Activated naive CD8-positive, alpha-beta T cell treated with anti-CD3 and anti-CD28 coated beads, Interleukin-2, amount 50 U/mL, for 16 hours (primary cell): ENCODE measurements at regions not wholly inside any gene's neighbourhood (a gene's known extent, or its start where the extent isn't known, plus 50 kb on each side); places are given as distances from the start of the nearest gene placed in this dataset.
"Not testable (repeated sequence)": the region's sequence is repeated elsewhere in the genome, so short reads cannot be mapped to it uniquely, and the experiment has no call there.

Experiments used
- DNase-seq: peaks from one replicate; pipeline ENCODE4 v3.0.0-alpha.2; 2020; ENCODE audit warnings: low read depth, low spot score

DNA sequence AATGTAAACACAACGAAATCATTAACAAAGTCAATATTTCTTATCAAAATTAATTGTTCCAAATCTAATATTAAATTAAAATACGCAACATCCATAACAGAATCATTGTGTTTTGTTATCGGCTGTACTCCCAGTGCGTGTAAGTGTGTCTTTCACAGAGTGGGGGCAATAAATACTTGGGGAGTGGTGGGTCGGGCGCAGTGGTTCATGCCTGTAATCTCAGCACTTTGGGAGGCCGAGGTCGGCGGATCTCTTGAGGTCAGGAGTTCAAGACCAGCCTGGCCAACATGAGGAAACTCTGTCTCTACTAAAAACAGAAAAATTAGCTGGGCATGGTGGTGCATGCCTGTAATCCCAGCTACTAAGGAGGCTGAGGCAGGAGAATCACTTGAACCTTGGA, 893.6 kb upstream of the SLITRK1 start:
- DNase-seq = not testable (repeated sequence)

DNA sequence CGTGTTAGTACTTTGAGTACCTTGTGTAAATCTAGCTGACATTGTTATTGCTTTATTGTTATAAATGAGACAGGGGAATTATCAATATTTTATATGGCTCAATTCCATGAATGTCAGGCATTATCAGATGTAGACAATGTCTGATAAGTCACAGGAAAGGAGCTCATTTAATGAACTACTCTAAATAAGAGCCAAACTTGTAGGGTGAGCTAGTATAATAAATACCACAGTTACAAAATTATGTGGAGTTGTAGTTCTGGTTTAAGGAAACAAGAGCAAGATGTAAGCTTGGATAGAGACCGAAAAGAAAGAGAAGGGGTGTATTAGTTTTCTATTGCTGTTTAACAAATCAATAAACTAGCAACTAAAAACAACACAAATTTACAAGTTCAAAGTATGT, 891.8 kb upstream of the SLITRK1 start:
- no peak for DNase-seq

DNA sequence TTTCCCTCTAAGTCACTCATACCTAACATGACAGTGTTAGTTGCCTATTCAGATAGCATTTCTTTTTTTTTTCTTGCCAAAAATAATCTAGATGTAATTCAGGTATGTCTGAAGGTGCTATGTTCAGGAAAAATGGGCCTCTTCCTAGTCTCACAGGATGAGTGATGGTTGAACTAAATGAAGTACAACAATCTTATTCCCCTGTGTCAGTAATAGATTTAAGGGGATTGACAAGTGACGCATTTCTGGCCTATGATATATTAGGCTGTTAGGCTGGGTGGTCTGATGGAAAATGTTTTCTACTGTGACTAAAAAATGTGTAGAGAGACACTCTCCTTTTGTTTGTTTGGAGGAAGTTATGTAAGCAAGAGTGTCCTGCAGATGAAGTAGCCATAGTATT, 878.7 kb upstream of the SLITRK1 start:
- no peak for DNase-seq

DNA sequence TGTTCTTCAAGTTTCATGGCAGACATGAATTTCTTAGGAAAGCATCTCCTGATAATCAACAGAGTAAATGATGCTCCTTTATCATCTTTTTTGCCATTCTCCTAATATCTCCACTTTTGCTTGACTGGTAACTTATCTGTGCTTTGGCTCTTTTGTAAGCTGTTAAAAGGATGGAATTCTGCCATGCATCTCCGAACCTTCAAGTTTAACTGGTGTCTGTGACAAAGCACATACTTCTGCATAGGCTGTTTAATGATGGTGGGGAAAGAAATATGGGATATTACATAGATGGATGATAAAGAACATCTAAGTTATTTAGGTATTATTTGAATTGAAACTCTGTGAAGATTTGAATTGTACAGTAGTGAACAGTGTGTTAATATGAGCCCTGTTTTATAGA, 866.9 kb upstream of the SLITRK1 start:
- DNase-seq = no peak

DNA sequence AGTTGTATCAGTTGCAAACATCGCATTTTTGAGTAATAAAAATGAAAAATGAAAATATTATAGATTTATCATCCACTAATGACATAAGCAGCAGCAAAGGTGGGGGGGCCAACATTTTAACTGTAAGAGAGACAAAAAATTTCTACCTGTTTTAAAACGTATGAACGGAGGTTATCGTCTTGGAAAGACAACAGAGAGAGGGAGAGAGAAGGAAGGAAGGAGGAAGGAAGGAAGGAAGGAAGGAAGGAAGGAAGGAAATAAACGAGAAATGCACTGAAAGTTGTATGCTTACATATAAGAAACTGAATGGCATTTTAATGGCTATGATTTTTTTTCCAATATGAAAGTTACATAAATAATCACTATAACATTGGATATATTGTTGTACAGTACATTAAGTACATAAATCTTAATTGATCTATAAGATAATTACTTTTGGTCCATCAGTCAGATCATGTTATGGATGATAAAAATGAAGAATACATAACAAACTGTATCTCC, 862.8 kb upstream of the SLITRK1 start:
- no peak for DNase-seq

DNA sequence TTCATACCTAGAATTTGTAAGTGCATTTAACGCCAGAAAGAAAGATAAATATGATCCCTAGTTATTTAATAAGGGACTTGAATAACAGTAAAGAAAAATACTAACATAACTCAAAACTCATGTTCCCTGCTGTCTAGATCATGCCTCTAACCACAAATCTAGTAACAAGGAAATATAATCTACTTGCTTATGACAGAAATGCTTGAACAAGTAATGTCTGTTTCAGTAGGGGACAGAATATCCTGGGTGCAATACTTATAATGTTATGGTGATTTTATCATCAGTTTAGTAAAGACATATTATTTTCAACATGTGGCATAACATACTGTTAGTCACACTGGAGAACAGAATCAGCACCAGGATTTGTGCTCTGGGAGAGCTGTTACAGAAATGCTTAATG, 861.9 kb upstream of the SLITRK1 start:
- no peak for DNase-seq

DNA sequence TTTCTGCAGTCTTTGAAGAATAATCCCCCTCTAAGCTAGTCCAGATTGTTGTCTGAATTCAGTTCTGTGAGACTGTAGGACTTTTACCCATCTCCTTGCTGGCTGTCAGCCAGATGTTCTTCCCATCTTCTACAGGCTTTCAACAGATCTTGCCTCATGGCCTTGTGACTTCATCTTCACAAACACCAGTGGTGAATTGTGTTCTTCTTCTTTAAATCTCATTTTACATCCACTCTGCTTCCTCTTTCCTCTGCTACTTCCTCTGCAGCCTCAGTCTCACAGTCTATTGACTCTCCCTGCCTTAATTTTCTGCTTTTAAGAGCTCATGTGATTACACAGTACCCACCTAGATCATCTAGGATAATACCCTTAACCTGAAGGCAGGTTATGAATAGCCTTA, 859.0 kb upstream of the SLITRK1 start:
- DNase-seq = no peak

DNA sequence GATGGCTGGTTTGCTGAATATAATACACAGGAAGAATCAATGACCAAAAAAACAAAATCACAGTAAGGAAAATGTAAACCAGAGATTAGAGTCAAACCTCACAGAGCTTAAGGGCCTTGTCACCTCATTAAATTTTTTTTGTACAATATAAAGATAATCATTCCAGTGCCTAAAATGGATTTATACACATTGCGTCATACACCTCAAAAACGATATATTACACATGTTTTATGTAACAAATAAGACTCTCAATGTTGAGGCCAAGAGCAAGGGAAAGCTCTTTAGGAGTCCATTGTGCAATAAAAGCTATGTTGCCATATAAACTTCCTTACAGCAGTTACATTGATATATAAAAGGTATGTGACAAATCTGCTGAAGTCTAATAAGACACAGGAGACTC, 856.7 kb upstream of the SLITRK1 start:
- no peak for DNase-seq

DNA sequence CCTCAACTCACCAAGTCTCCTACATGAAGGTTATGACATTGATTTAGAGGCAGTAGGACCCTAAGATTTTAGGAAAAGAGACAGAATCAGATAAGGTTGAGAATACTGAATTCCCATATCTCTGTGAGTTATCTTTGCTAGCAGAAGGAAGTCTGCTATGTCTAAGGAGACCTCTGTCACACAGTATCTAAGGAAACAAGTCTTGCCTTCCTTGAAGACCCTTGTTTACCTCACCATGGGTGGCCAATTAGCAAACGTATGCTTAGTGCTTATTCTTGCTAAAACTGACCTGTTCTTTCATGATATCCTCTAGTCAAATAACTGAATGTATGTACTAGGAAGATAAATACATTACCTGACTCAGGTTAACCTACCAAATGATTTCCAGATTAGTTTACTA, 855.4 kb upstream of the SLITRK1 start:
- DNase-seq = no peak

DNA sequence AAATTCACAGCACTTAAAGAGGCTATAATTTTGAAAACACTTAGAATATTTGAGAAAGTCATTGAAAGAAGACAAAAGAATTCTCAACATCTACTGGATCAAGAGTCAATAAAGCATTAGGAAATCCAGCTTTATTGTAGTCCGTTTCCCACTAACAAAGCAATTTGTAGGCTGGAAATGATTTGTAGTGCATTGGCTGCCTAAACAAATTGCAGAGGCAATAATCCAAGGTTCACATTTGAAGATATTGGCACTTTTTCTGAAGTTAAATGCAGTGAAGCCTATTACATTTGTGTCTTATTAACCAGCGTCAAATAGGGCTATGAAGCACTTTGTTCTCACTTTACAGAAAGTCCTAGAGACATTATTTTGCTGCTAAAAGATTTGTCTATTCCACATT, 848.1 kb upstream of the SLITRK1 start:
- no peak for DNase-seq

DNA sequence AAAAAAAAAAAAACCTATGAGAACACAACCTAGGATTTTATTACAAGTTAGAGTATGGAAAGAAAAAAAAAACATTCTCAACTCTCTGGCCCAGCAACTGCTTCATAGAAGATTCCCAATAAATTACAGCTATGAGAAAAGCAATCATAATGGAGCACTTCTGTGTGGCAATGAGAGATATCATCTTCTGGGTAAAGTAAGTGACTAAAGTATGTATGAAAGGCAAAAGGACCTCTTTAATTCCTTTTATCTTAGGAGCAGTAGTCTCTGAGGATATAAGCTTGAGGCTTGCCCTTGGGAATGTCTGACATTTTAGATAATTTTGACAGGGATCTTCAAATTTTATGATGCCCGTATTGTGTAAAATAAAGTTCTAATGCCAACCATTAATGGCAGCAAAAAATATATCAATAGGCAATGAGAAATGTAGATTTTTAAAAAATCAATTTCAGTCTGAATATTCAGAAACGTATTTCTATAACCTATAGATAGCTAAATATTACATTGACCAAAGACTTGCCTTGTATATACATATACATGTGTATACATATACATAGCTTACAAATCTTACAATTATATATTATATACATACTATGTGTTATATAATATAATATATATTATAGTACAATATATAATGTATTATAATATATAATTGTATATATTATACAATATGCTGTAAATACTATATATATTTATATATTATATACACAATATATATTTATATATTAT, 823.9 kb upstream of the SLITRK1 start:
- DNase-seq = no peak

DNA sequence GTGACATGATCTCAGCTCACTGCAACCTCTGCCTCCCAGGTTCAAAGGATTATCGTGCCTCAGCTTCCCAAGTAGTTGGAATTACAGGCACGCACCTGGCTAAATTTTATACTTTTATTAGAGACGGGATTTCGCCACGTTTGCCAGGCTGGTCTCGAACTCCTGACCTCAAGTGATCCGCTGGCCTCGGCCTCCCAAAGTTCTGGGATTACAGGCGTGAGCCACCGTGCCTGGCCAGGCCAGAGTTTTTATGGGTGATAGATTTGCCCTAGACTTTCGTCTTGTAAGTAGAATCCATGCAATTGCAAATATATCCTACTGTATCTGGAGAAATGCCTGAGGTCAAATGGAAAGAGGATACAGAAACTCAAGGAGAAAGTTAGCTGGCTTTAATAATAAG, 819.9 kb upstream of the SLITRK1 start:
- DNase-seq = no peak

DNA sequence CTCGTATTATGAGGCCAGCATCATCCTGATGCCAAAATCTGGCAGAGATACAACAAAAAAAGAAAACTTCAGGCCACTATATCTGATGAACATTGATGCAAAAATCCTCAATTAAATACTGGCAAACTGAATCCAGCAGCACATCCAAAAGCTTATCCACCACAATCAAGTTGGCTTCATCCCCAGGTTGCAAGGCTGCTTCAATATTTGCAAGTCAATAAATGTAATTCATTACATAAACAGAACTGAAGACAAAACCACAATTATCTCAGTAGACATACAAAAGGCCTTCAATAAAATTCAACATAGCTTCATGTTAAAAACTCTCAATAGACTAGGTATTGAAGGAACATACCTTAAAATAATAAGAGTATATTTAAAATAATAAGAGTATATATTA, 815.3 kb upstream of the SLITRK1 start:
- not testable (repeated sequence) for DNase-seq

DNA sequence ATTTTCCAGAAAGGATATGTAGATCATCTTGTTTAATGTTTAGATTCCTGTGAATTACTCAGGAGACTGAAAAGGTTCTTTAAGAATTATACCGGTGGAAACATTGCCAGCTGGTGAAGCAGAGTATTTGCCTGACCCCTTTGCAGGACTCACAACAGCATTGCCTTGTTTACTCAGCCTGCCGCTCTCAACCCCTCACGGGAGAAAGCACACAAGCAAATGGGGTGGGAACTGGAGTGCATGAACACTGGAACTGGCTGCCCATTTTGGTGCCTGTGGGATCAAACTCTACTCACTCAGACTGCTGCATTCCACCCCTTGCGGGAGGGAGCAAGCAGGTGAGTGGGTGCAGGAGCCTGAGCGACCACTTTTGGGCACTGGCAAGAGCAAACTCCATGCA, 804.7 kb upstream of the SLITRK1 start:
- no peak for DNase-seq

DNA sequence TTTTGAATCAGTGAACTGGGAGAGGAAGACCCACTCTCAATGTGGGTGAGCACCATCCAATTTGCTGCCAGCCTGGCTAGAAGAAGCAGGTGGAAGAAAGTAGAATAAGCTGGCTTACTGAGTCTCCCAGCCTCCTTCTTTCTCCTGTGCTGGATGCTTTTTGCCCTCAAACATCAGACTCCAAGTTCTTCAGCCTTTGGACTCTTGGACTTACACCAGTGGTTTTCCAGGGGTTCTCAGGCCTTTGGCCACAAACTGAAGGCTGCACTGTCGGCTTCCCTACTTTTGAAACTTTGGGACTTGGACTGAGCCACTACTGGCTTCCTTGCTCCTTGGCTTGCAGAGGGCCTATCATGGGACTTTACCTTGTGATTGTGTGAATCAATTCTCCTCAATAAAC, 804.2 kb upstream of the SLITRK1 start:
- DNase-seq = no peak

DNA sequence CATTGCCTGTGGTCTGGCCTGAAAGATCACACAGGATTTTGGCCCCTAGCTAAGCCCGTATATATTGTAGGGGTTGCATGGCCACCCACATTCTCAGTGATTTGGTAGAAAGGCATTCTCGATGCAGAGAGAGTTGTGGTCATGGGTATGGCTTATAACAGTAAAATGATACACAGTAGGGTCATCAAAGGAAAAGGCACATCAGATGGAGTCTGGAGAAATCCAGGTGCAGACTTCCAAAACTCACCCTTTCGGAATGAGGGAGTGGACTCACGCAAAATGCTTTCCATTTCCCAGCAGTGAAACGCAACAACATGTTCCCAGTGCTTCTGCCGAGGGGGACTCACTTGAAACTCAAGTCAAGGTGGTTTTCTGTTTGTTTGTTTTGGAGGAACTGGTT, 802.5 kb upstream of the SLITRK1 start:
- no peak for DNase-seq

DNA sequence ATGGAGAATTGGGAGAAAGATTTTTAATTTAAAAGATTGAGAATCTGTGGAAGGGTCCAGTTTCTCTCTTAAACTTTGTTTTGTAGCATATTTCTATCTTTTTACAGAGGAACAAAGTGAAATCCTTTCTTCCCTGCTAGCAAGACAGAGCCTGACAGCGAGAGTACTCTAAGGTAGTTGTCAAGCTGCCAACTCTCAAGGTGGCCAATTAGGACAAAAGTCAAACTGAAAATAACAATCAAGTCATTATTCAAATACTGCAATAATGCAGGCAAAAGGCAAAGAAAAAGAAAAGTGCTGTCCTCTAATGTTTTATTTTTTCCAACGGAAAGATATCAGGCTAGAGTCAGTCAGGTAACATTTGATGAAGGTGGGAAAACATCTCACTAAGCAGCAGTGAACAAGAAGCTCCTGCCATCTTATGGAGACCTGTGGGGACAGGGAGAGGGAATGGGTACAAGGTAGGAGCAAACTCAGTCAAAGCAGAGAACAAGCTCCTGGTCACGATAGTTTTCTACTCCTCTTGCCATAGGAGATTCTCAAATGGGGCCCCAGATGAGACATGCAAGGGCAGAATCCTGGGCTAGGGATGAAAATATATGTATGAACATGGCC, 801.9 kb upstream of the SLITRK1 start:
- DNase-seq = no peak

DNA sequence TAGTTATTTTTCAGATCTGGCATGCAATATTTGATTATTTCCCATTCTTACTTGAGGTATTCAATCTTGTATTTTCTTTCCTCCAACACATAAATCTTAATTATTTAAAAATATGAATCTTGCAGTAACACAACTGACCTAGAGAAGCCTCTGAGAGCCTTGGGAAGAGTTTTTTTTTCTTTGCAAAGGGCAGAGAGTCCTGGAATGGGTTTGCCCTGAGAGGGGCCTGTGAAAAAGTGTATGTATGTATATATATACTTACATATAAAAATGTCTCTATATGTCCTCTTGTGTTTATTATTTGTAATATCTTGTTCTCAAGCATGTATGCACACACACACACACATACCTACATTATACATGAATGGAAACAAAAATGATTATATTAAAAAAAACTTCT, 801.2 kb upstream of the SLITRK1 start:
- no peak for DNase-seq

DNA sequence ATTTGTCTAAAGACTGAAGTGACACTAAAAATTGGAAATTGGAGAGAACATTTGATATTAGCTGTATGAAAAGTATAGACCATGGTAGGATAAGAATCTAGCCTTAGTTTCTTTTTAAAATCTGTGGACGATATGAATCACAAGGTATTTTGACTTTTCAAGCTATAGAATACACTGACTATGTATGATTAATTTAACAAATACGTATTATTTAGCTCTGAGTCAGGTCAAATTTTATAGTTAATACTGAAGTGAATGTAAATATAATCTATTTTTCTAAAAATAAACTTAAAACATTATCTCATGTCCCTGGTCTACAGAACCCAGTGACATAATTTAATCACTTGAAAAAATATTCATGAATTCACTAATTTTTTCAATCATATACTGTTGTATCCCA, 795.6 kb upstream of the SLITRK1 start:
- DNase-seq = no peak

DNA sequence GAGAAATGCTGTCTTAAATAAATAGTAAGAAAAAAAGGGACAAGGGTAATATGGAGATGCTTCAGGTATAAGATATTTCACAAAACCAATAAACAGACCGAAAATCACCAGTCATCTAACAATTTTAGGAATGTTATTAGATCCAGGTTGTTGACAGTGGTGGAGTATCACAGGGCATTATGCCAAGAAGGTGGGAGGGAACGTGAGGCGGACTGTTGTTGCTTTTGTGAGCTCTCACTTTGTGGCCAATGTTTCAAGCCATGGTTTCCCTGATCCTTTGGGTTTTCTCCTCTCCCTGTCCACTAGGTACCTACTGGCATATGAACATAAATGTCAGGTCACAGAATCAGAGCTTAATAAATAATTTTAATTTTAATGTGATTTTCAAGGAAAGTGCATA, 790.3 kb upstream of the SLITRK1 start:
- no peak for DNase-seq

DNA sequence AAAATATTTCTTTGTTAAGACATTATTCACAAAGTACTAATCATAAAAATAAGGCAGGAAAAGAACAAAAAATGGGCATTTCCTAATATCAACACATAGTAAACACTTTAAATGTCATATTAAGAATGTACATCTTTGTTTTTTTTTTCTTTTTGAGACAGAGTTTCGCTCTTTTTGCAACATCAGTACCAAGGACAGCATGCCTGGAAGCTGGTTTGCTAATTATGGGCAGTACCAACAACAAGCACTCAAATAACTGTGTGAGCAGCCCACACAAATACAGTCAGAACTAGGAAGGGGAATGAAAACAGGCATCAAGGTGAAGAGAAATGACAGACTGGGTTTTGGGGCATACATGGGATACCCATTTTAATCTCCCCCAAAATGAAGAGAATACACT, 788.0 kb upstream of the SLITRK1 start:
- no peak for DNase-seq

DNA sequence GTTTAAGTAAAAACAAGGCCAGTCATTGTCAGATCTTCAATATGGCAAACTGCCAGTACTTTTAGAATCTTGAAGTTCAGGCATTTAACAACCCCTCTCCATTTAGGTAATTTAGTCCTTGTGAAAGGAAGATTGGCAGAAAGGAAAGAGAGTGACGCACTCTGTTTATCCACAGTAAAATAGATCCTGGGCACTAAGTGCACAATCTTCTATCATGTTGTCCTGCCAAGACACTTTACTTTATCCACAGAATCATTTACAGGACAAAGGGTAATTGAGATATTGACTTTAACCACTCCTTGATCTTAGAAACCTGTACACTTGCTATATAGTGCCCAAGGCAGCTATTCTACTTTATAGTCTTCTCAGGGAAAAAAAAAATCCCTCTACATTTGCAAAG, 786.4 kb upstream of the SLITRK1 start:
- DNase-seq = no peak

DNA sequence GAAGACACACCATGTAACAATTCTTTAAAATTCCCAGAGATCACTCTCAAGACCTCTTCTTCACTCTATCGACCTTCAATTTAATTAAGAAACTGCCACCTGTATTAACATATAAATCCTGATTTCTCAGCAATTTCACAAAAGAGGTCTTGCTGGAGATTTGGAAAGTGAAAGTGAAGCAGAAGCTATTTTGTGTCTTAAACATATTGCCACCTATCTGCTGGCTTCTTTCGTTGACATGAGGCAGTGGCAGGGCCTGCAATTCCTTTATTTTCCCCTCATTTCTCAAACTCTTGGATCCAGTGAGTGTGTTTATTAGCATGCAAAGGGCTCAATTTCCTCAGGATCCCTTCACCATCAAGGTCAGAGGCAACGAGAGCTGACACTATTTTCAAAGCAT, 780.2 kb upstream of the SLITRK1 start:
- no peak for DNase-seq

DNA sequence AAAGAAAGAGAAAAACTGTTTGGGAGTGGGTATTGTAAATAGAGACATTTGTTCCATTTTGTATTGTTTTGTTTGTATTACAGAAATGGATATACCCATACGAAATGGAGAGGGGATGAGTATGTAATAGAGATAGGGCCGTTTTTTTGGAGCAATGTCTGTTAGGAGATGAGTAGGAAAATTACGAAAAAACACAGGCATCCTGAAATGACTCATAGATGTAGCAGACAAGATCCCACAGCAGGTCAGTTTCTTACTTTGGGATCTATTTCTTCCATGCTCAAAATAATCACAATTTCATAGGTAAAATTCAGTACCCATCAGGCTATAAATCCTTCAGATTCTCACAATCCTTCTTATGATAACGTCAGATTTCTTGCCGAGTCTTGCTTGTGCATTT, 779.4 kb upstream of the SLITRK1 start:
- no peak for DNase-seq
